Right renal pelvis (tissue), 4 donors: ENCODE measurements at regions not wholly inside any gene's neighbourhood (a gene's known extent, or its start where the extent isn't known, plus 50 kb on each side); places are given as distances from the start of the nearest gene placed in this dataset.
"Not testable (repeated sequence)": the region's sequence is repeated elsewhere in the genome, so short reads cannot be mapped to it uniquely, and the experiment has no call there.

Source experiments
- DNase-seq, 4 donors: peaks; one replicate each; pipeline ENCODE4 v3.0.0-alpha.2; 2013; ENCODE audit warnings: low read depth in 4 of 4, low spot score in 3 of 4, missing footprints in 1 of 4

DNA sequence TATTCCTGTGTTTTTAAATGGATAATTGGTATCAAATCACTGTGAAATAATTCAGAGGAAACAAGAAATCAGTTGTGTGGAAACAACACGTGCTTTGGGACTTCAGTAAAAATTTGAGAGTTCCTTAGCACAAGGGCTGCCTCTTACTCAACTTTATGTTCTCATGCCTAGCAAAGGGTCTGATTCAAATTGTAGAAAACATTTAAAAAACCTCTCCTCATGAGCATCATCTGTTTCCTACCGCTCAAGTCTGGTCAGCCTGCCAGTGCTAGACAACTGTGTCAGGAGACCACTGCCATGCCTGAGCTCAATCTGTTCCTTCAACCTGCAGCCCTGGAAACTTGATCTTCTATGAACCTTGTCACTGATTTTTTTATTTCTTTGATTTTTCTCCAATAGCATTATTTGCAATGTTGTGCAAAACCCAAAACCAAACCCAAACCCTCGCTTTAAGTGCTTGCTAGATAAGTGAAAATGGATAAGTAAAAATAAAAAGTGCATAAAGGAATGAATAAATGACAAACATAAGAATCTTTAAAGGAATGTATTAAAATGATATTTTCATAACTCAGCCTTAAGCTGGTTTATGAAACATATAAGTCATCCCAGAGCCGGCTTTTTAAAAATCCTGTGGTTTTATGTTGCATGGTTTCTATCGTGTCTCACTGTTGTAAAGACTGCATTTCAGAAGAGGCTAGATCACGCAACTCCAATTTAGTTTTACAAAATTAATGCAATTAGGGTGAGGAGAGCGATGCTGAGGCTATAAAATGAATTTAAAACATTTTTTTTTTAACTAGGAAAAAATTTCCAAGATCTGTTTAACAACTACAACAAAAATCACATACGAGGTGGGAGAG lies 361.2 kb upstream of the PDE3A start:
- no peak for DNase-seq

DNA sequence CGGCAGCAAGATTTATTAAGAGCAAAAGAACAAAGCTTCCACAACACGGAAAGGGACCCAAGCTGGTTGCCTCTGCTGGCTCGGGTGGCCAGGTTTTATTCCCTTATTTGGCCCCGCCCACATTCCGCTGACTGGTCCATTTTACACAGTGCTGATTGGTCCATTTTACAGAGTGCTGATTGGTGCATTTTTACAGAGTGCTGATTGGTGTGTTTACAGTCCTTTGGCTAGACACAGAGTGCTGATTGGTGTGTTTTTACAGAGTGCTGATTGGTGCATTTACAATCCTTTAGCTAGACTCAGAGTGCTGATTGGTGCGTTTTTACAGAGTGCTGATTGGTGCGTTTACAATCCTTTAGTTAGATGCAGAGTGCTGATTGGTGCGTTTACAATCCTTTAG lies 358.4 kb upstream of the PDE3A start:
- not testable (repeated sequence) for DNase-seq

DNA sequence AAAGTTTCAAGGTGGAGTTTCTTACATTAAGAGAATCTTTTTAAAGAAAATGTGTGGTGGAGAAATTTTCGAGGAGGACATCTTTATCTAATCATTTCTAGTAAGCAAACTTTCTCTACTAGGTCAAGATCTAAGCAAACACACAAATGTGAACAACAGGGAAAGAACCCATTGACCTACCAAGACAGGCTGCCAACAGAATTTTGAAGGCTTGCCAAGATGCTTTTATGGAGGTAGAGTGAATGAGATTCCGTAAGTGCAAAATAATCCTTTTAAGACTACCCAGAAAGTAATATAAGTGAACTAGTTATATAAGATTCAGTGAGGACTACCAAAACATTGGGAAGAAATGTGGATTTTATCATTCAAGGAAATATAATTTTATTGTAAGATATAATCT lies 357.1 kb upstream of the PDE3A start:
- DNase-seq: no peak

- no peak for DNase-seq
Observed at GRCh38 chr12:20017802-20018201, 350.5 kb upstream of the PDE3A start.

DNA sequence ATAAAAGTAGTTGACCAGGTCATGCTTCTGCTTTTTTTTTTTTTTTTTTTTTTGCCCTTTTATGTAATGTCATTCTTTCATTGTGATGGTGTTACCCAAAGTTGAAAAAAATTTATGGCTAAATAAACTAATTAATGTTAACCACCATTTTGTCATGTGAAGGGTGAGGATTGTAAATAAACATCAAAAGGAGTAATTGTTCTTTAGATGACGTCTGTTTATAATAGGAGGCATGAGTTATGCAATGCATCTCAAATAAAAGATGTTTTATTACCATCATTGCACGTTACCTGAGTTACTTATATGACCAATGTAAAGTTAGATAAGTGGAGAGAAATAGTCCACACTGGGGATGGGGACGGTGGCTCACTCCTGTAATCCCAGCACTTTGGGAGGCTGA lies 349.9 kb upstream of the PDE3A start:
- DNase-seq: no peak

- DNase-seq: peak in 2 of 4 donors; percentile 18 to 27
Observed at GRCh38 chr12:20024194-20024593, 344.1 kb upstream of the PDE3A start.

DNA sequence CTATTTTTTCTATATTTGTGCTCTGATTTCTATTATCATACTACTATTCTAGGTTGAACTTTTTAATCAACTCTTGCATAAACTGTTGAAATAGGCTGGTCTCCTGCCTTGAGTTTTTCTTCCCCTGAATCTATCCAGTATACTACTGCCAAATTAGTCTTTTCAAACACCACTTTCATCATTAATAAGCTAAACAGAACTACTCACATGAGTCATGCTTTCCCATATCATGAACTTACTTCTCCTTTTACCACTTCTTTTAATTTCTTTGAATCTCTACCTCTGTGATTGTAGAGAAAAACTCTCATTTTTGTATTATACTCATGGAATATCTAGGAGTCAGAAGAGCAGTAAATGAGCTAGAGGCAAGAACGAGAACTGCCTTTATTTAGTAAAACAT lies 340.3 kb upstream of the PDE3A start:
- DNase-seq: no peak

DNA sequence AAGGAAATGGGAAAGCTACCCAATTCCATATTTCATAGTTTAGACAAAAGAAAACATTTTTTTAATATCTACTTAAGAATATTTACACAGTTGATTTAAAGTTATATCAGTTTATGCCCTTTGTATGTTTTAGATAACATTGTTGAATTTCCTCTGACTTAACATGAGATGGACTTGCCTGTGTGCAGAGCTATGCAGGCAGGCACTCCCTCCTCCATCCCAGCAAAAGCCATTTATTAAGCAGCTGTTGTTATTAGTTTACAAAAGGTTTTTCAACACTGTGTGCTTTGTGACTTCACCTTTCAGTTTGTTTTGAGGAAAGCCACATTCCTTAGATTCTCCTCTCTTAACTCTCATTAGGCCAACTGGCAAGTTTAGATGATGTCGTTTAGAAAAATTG lies 337.5 kb upstream of the PDE3A start:
- DNase-seq: no peak

DNA sequence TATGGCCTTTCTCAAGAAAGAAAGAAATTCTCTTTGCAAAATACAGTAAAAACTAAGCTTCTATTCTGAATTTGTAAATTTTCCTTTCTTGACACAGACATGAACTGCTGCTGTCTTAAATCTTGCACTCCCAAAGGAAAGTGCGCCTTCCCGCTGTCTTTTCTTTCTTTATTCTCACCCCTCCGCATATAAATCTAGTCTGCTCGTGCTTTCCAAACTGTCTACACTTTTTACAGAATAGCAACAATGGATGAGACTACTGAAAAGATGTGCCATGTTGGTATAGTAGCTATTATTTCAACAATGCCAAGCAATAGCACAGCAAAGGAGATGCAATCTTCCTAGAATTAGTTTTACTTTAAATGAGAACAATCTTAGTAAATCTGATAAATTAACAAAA lies 328.8 kb upstream of the PDE3A start:
- no peak for DNase-seq

- no peak for DNase-seq
Observed at GRCh38 chr12:20040184-20040583, 328.2 kb upstream of the PDE3A start.

DNA sequence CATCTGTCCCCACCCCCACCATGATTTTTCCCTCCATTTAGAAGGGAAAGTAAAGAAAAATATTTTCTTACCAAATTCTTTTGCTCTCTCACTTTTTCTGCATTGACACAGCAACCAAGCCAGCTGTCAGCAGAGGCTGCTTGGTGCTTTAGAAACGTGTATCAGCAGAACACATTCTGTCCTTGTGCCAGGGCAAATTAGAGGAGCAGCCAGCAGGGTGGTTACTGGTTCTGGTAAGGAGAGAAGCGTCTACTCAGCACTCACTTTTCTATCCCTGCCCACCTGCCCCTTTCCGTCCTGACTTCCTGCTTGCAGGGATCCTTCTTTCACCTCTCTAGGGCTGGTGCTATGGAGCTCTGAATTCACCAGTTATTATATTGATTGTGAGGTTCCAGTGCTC lies 327.5 kb upstream of the PDE3A start:
- DNase-seq: no peak

DNA sequence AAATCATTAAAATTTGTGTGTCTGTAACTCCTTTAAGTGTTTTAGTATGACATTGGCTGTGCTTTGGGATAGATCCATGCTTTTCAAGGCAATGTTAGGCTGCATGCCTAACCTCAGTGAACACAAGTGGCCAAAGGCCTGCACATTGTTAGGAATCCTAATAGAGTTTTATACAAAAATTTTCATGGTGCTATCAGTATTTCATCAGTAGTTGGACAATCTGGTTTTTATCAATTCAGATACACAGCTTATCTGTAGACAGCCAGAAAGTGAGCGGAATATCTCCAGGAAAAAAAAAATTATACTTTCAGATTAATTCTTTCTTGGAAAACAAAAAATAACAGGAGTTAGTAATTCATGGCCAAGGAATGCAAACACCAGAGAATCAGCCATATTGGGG lies 324.0 kb upstream of the PDE3A start:
- DNase-seq: no peak

- no peak for DNase-seq
Observed at GRCh38 chr12:20044846-20045245, 323.5 kb upstream of the PDE3A start.

- DNase-seq: no peak
Observed at GRCh38 chr12:20047901-20048300, 320.4 kb upstream of the PDE3A start.

GRCh38 chr12:20050221-20050620 lies 318.1 kb upstream of the PDE3A start:
- no peak for DNase-seq

DNA sequence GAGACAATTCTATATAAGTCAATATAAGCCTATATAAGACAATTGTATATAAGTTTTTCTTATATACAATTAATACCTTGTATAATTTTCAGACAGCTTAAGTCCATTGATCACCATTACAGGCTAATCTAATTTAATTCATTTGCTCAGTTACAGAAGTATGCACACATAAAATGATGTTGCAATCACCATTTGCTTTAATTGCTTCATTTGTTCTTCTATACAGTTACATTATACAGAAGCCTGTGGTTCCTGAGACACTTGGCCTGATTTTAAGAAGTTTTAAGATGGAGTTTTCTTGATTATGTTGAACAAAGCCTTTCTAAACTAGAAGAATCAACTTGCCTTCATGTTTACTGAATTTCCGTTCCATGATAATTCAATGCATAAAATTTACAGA lies 314.6 kb upstream of the PDE3A start:
- DNase-seq: no peak

- DNase-seq: no peak
Observed at GRCh38 chr12:20055856-20056255, 312.5 kb upstream of the PDE3A start.

DNA sequence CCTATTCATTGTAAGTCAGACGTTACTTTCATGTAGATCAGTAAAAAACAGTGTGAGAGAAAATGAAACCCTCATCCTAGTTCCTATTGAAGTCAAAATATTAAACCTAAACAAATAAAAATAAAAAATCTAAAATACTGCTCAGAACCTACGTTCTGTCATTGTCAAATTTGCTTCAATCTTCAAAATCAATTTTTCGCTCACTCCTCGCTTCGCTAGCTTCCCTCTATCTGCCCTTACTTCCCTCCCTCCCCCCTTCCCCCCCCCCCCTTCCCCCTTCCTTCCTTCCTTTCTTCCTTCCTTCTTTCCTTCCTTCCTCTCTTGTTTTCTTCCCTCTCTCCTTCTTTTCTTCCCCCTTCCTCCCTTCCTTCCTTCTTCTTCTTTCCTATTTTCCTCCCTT lies 310.9 kb upstream of the PDE3A start:
- DNase-seq: no peak

GRCh38 chr12:20063116-20063515 lies 305.2 kb upstream of the PDE3A start:
- no peak for DNase-seq

DNA sequence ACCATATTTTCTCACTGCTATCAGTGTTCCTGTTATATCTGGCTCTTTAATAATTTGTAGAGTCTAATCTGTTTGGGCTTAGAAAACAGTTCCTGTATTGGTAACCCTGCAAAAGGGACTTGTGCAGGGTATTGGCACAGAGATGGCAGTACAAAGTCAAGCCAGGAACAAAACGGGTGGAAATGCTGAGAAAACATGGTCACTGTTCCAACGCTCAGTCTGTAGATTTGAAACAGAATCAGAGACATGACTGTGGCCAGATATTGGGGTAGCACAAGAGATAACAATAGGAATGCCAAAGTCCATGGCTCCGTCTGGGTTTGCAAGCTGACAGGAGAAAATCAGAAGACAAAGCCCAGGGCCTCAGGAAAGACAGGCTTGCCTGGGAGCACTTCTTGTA lies 290.7 kb upstream of the PDE3A start:
- DNase-seq: no peak

GRCh38 chr12:20089077-20089476 lies 279.3 kb upstream of the PDE3A start:
- DNase-seq: no peak

DNA sequence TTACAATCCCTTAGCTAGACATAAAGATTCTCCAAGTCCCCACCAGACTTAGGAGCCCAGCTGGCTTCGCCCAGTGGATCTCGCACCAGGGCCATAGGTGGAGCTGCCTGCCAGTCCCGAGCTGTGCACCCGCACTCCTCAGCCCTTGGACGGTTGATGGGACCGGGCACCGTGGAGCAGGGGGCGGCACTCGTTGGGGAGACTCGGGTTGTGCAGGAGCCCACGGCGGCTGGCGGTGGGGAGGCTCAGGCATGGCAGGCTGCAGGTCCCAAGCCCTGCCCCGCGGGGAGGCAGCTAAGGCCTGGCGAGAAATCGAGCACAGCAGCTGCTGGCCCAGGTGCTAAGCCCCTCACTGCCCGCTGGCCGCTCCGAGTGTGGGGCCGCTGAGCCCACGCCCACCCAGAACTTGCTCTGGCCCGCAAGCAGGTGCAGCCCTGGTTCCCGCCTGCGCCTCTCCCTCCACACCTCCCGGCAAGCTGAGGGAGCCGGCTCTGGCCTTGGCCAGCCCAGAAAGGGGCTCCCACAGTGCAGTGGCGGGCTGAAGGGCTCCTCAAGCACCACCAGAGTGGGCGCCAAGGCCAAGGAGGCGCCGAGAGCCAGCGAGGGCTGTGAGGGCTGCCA lies 275.0 kb upstream of the PDE3A start:
- DNase-seq: not testable (repeated sequence)
